ENCODE measurements at regions not wholly inside any gene's neighbourhood (a gene's known extent, or its start where the extent isn't known, plus 50 kb on each side); places are given as distances from the start of the nearest gene placed in this dataset.

- no peak for TF ChIP-seq CTCF (conservative IDR thresholded peaks at IDR 0.05; ENCODE audit: low read depth, low read length)
- no peak for TF ChIP-seq EZH2 (IDR thresholded peaks at IDR 0.05; ENCODE audit: low read length, unreplicated experiment)
- TF ChIP-seq EZH2phosphoT487 (IDR thresholded peaks at IDR 0.05; ENCODE audit: borderline replicate concordance, low read length), result no peak
Measured at GRCh38 chr5:5711112-5711511, 288.6 kb downstream of the ICE1 start.

Measured in PC-3 (cell line).